ENCODE measurements at regions not wholly inside any gene's neighbourhood (a gene's known extent, or its start where the extent isn't known, plus 50 kb on each side); places are given as distances from the start of the nearest gene placed in this dataset.

DNA sequence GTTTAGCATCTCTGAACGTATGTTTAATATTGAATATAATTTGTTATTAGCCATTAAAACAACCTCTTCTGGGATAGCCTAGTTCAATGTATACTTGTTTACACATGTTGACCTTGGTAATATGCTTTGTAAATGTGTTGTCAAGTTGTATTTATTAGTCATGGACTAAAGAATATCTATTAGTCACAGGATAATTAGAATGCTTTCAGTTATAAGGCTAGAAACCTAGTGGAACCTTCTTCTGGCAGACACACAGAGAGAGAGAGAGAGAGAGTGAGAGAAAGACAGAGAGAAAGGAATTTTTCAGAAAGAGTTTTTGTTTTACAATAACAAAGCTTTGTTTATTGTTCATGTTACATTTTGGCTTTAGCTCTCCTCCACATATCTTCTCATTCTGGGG, 181.1 kb upstream of the APP start:
- ChIA-PET POLR2A (no interaction called here), CTCF (ENCODE audit: low intra/inter-chr PET ratio) (no interaction called here)
- Histone ChIP-seq H3K79me2 (ENCODE audit: control insufficient read depth, insufficient read depth, low read length) (no peaks in the 10 kb centered on the region), H3K36me3 (ENCODE audit: control insufficient read depth, insufficient read depth, low read length) (no peaks in the 10 kb centered on the region), H3K4me1 (replicated peaks in 1 of 2; ENCODE audit: control insufficient read depth in 2 of 2, insufficient read depth in 2 of 2, low read length in 2 of 2) (no peaks in the 10 kb centered on the region), H3K9me1 (ENCODE audit: control insufficient read depth, insufficient read depth, low read length) (no peaks in the 10 kb centered on the region), H3K9ac (ENCODE audit: insufficient read depth in 1 of 2, low read depth in 2 of 2, low read length in 2 of 2) (no peak overlapping the region), H2AFZ (ENCODE audit: low read depth, low read length) (no peak overlapping the region), H3K27me3 (ENCODE audit: control insufficient read depth in 2 of 2, insufficient read depth in 2 of 2, low read length in 2 of 2) (no peaks in the 10 kb centered on the region), H4K20me1 (replicated peaks; ENCODE audit: control insufficient read depth, insufficient read depth, low read length) (no peaks in the 10 kb centered on the region), H3K4me3 (no peak overlapping the region), H3K9me3 (replicated peaks; ENCODE audit: control insufficient read depth, insufficient read depth, low read depth, low read length) (no peaks in the 10 kb centered on the region), H3K27ac (ENCODE audit: extremely low read depth, low read depth, low read length) (no peak overlapping the region), H3K4me2 (ENCODE audit: insufficient read depth, low read length) (no peak overlapping the region)
- intact Hi-C loops (cut with micrococcal nuclease), result no loop called here
- DNase-seq (ENCODE audit: extremely low read depth in 1 of 4, low spot score in 3 of 4) (no peak), ATAC-seq (no peak), FAIRE-seq (no peak)
- in situ Hi-C loops (cut with MboI), result no loop called here
- BruUV-seq (replicated peaks), result no TSS peak
- WGBS (ENCODE audit: insufficient coverage, low coverage, missing lambda C conversion rate), result 0% methylated on average over 1 of the region's 1 CpG
- TF ChIP-seq EP400 (IDR thresholded peaks at IDR 0.05) (no peak), ZFP36 (IDR thresholded peaks at IDR 0.05; ENCODE audit: low read depth, low read length, partially characterized antibody) (no peak), NR2C1 (IDR thresholded peaks at IDR 0.05) (no peak), NR2C1 (tag; IDR thresholded peaks at IDR 0.05) (no peak), CC2D1A (IDR thresholded peaks at IDR 0.05) (no peak), ZNF175 (CRISPR knock-in tag; IDR thresholded peaks at IDR 0.05; ENCODE audit: low read depth) (no peak)
- TF ChIP-seq, protein P1, sequence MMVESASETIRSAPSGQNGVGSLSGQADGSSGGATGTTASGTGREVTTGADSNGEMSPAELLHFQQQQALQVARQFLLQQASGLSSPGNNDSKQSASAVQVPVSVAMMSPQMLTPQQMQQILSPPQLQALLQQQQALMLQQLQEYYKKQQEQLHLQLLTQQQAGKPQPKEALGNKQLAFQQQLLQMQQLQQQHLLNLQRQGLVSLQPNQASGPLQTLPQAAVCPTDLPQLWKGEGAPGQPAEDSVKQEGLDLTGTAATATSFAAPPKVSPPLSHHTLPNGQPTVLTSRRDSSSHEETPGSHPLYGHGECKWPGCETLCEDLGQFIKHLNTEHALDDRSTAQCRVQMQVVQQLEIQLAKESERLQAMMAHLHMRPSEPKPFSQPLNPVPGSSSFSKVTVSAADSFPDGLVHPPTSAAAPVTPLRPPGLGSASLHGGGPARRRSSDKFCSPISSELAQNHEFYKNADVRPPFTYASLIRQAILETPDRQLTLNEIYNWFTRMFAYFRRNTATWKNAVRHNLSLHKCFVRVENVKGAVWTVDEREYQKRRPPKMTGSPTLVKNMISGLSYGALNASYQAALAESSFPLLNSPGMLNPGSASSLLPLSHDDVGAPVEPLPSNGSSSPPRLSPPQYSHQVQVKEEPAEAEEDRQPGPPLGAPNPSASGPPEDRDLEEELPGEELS (CRISPR knock-in tag; IDR thresholded peaks at IDR 0.05; ENCODE audit: borderline replicate concordance), result no peak
- TF ChIP-seq, protein P2, sequence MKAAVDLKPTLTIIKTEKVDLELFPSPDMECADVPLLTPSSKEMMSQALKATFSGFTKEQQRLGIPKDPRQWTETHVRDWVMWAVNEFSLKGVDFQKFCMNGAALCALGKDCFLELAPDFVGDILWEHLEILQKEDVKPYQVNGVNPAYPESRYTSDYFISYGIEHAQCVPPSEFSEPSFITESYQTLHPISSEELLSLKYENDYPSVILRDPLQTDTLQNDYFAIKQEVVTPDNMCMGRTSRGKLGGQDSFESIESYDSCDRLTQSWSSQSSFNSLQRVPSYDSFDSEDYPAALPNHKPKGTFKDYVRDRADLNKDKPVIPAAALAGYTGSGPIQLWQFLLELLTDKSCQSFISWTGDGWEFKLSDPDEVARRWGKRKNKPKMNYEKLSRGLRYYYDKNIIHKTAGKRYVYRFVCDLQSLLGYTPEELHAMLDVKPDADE (conservative IDR thresholded peaks at IDR 0.05; ENCODE audit: control insufficient read depth, low read depth, low read length), result no peak
- TF ChIP-seq, protein P3, sequence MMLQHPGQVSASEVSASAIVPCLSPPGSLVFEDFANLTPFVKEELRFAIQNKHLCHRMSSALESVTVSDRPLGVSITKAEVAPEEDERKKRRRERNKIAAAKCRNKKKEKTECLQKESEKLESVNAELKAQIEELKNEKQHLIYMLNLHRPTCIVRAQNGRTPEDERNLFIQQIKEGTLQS (IDR thresholded peaks at IDR 0.05), result no peak
- TF ChIP-seq, protein P3 (CRISPR knock-in tag; conservative IDR thresholded peaks at IDR 0.05), result no peak
- TF ChIP-seq, protein P4, sequence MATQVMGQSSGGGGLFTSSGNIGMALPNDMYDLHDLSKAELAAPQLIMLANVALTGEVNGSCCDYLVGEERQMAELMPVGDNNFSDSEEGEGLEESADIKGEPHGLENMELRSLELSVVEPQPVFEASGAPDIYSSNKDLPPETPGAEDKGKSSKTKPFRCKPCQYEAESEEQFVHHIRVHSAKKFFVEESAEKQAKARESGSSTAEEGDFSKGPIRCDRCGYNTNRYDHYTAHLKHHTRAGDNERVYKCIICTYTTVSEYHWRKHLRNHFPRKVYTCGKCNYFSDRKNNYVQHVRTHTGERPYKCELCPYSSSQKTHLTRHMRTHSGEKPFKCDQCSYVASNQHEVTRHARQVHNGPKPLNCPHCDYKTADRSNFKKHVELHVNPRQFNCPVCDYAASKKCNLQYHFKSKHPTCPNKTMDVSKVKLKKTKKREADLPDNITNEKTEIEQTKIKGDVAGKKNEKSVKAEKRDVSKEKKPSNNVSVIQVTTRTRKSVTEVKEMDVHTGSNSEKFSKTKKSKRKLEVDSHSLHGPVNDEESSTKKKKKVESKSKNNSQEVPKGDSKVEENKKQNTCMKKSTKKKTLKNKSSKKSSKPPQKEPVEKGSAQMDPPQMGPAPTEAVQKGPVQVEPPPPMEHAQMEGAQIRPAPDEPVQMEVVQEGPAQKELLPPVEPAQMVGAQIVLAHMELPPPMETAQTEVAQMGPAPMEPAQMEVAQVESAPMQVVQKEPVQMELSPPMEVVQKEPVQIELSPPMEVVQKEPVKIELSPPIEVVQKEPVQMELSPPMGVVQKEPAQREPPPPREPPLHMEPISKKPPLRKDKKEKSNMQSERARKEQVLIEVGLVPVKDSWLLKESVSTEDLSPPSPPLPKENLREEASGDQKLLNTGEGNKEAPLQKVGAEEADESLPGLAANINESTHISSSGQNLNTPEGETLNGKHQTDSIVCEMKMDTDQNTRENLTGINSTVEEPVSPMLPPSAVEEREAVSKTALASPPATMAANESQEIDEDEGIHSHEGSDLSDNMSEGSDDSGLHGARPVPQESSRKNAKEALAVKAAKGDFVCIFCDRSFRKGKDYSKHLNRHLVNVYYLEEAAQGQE (IDR thresholded peaks at IDR 0.05; ENCODE audit: borderline replicate concordance), result no peak
- TF ChIP-seq, protein P4 (CRISPR knock-in tag; IDR thresholded peaks at IDR 0.05; ENCODE audit: low read depth), result no peak
